KMS-11 (cell line): ENCODE measurements at regions not wholly inside any gene's neighbourhood (a gene's known extent, or its start where the extent isn't known, plus 50 kb on each side); places are given as distances from the start of the nearest gene placed in this dataset.

Experiments
- H2AFZ ChIP-seq: fragments of 200-600 bp; sonication (generic); 2 replicates; pipeline ENCODE4 v1.6.1; 2016; ENCODE audit warnings: antibody characterized with exemption, mixed run types, low read depth
- H3K27ac ChIP-seq: fragments of 200-600 bp; sonication (generic); 2 replicates; pipeline ENCODE4 v1.6.1; 2016; ENCODE audit warnings: mild to moderate bottlenecking, mixed run types
- H3K27me3 ChIP-seq: fragments of 200-600 bp; sonication (generic); 2 replicates; pipeline ENCODE4 v1.6.1; 2017; ENCODE audit warnings: mild to moderate bottlenecking, low read depth, mixed run types, moderate library complexity; ENCODE audit not compliant: insufficient read depth
- H3K36me3 ChIP-seq: fragments of 200-600 bp; sonication (generic); 2 replicates; pipeline ENCODE4 v1.6.1; 2017; ENCODE audit warnings: mild to moderate bottlenecking, mixed run types; ENCODE audit not compliant: insufficient read depth
- H3K4me1 ChIP-seq: fragments of 200-600 bp; sonication (generic); 2 replicates; pipeline ENCODE4 v1.6.1; 2016; ENCODE audit warnings: mild to moderate bottlenecking, low read depth, mixed run types; ENCODE audit not compliant: poor library complexity, severe bottlenecking
- H3K4me2 ChIP-seq: fragments of 200-600 bp; sonication (generic); 2 replicates; pipeline ENCODE4 v1.7.0; 2016; ENCODE audit warnings: mild to moderate bottlenecking, mixed run types
- H3K4me3 ChIP-seq: fragments of 200-600 bp; sonication (generic); IDR thresholded peaks from 2 replicates; pipeline ENCODE4 v1.6.1; 2017; ENCODE audit warnings: low read depth, low read length, mixed read lengths; ENCODE audit not compliant: insufficient read depth
- H3K79me2 ChIP-seq: fragments of 200-600 bp; sonication (generic); 2 replicates; pipeline ENCODE4 v1.6.1; 2016; ENCODE audit warnings: low read depth, mixed run types; ENCODE audit not compliant: insufficient read depth
- H3K9ac ChIP-seq: fragments of 200-600 bp; sonication (generic); 2 replicates; pipeline ENCODE4 v1.6.1; 2016; ENCODE audit warnings: mild to moderate bottlenecking, mixed run types
- H4K20me1 ChIP-seq: fragments of 200-600 bp; sonication (generic); 2 replicates; pipeline ENCODE4 v1.6.1; 2016; ENCODE audit warnings: mild to moderate bottlenecking, mixed run types; ENCODE audit not compliant: insufficient read depth
- CTCF ChIP-seq: fragments of 200-600 bp; sonication (generic); conservative IDR thresholded peaks from 2 replicates; pipeline ENCODE4 v1.6.1; 2017; ENCODE audit warnings: low read depth, mild to moderate bottlenecking, antibody characterized with exemption, low read length, moderate library complexity, mixed read lengths

DNA sequence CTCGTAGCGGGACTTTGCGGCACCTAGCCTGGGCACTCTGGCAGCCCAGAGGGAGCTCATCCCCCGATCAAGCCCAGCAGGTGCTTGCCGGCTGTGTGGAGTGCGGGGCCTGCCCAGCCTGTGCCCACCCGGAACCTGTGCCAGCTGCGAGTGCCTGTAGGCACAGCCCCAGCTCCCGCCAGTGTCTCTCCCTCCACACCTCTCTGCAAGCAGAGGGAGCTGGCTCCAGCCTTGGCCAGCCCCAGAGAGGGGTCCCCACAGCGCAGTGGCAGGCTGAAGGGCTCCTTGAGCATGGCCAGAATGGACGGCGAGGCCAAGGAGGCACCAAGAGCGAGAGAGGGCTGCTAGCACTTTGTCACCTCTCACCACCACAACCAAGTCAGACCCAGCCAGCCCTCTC is 55.5 kb upstream of the C1QTNF9B start:
- H3K4me1 ChIP-seq = no peaks in the 10 kb centered on the region
- no peaks in the 10 kb centered on the region for H3K27me3 ChIP-seq
- H3K9ac ChIP-seq = no peak overlapping the region
- no peak overlapping the region for H3K27ac ChIP-seq
- no peaks in the 10 kb centered on the region for H3K36me3 ChIP-seq
- H3K79me2 ChIP-seq = no peaks in the 10 kb centered on the region
- H3K4me2 ChIP-seq = no peak overlapping the region
- no peak overlapping the region for H3K4me3 ChIP-seq
- H4K20me1 ChIP-seq = no peaks in the 10 kb centered on the region
- H2AFZ ChIP-seq = no peak overlapping the region
- TF ChIP-seq CTCF = no peak

DNA sequence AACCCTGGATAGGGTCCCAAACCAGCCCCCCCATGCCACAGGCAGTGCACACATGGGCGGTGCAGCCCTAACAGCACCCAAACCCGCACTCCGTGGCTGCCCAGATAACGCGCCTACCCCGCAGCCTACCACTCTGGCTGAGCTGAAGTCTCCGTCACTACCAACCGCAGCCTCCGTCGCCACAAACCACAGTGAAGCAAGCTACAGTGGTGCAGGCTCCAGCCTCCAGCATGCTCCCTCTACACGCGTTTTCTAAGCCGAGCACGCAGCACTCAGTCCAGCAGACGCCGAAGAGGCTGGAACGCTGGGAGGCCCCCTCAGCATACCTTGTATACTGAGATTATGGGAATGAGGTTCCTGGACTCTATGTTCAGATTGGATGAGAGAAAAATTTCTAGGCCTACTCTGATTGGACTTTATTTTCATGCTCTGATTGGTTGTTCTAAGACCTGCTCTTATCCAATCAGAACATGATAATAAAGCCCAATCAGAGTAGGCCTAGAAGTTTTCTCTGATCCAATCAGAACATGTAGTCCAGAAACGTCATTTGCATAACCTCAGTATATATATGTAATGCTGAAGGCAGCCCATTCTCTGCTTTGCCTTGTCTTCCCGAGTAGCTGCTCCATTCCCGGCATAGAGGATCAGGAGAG is 56.7 kb upstream of the C1QTNF9B start:
- no peak overlapping the region for H3K4me3 ChIP-seq
- no peaks in the 10 kb centered on the region for H3K79me2 ChIP-seq
- no peaks in the 10 kb centered on the region for H3K27me3 ChIP-seq
- H3K9ac ChIP-seq = no peak overlapping the region
- TF ChIP-seq CTCF = no peak
- H3K4me2 ChIP-seq = no peak overlapping the region
- no peaks in the 10 kb centered on the region for H3K4me1 ChIP-seq
- no peak overlapping the region for H2AFZ ChIP-seq
- no peaks in the 10 kb centered on the region for H3K36me3 ChIP-seq
- H4K20me1 ChIP-seq = no peaks in the 10 kb centered on the region
- H3K27ac ChIP-seq = no peak overlapping the region

- no peak overlapping the region for H3K27ac ChIP-seq
- no peaks in the 10 kb centered on the region for H3K36me3 ChIP-seq
- H4K20me1 ChIP-seq = no peaks in the 10 kb centered on the region
- no peaks in the 10 kb centered on the region for H3K79me2 ChIP-seq
- no peak for TF ChIP-seq CTCF
- H3K4me3 ChIP-seq = no peak overlapping the region
- H2AFZ ChIP-seq = no peak overlapping the region
- H3K4me1 ChIP-seq = no peaks in the 10 kb centered on the region
- H3K9ac ChIP-seq = no peak overlapping the region
- no peaks in the 10 kb centered on the region for H3K27me3 ChIP-seq
- no peak overlapping the region for H3K4me2 ChIP-seq
Observed at GRCh38 chr13:23955064-23955463, 57.8 kb upstream of the C1QTNF9B start.

GRCh38 chr13:23956106-23956505 is 58.8 kb upstream of the C1QTNF9B start:
- Histone ChIP-seq H2AFZ (no peak overlapping the region), H3K4me2 (no peak overlapping the region), H3K9ac (no peak overlapping the region), H4K20me1 (no peaks in the 10 kb centered on the region), H3K79me2 (no peaks in the 10 kb centered on the region), H3K27ac (no peak overlapping the region), H3K4me1 (no peaks in the 10 kb centered on the region), H3K27me3 (no peaks in the 10 kb centered on the region), H3K36me3 (no peaks in the 10 kb centered on the region), H3K4me3 (no peak overlapping the region)
- no peak for TF ChIP-seq CTCF
